Right renal cortex interstitium (tissue), 3 donors: ENCODE measurements at regions not wholly inside any gene's neighbourhood (a gene's known extent, or its start where the extent isn't known, plus 50 kb on each side); places are given as distances from the start of the nearest gene placed in this dataset.

Source experiments
- DNase-seq, 3 donors: peaks; one replicate each; pipeline ENCODE4 v3.0.0-alpha.2; 2013; ENCODE audit warnings: low read depth in 3 of 3, low spot score in 2 of 3

DNA sequence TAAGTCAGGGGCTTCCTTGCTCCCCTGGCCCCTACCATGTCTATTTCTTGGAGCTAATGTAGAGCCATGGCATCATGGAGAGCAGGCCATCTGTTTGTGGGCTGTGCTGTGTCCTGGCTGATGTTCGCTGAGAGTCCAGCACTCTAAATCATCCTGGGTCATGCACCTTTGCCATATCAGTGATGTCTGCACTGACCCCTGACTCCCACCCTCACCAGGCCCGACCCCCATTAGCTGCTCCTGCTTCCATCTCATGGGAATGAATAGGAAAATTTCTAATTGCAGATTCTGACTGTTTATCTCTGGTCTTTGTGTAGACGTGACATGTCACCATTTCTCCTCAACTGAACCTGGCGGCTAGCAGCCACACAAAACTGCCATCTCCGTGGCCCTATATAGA is 236.9 kb downstream of the NSG2 start:
- no peak for DNase-seq

GRCh38 chr5:174283211-174284005 is 237.9 kb downstream of the NSG2 start:
- no peak for DNase-seq

DNA sequence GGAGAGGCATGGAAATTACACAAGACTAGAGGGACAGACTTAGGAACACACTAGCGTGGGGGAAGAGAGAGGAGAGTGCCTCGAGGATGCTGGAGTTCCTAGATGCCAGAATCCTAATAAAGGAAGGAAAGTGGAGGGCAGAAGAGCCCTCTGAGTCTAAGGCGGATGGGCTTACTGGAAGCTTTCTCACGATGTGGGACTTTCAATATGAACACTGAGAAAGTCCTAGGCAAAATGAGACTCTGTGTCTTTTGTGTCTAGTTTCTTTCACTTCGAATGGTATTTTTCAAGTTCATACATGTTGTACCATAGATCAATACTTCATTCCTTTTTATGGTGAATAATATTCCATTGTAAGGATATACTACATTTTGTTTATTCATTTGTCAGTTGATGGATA is 239.4 kb downstream of the NSG2 start:
- DNase-seq, result no peak

DNA sequence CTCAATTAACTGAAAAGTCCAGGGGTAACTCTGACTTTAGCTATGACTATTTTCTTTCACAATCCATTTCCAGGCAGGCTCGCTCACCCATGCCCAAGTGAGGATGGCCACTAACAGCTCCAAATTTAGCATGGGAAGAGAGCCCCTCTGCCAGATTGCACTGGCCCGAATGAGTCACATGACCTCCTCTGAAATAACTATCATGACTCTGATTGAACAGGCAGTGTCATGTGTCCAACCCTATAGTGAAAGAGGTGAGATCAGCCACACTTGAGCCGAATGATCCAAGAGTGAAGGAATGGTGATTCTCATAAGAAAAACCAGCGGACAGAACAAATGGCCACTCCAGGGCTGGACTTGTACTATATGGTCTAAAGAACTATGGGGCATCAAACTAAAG is 242.3 kb downstream of the NSG2 start:
- DNase-seq, result no peak

DNA sequence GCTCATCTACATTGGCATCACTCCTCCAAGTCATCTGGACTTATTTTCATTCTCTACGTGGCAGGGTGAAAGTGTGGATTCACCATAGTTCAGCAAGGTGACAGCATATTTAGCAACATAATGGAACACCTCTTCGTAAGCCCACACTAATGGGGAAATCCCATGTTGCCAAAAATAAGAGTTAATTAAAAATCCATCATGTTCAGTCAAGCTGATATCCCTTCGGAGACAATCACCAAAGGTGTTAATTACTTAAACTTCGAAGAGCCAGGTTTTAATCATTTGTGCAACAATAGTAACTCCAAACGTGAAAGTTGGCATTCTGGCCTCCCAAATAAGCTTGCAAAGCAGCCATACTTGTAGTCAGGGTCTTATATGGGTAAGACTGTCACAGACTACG is 242.9 kb downstream of the NSG2 start:
- no peak for DNase-seq

DNA sequence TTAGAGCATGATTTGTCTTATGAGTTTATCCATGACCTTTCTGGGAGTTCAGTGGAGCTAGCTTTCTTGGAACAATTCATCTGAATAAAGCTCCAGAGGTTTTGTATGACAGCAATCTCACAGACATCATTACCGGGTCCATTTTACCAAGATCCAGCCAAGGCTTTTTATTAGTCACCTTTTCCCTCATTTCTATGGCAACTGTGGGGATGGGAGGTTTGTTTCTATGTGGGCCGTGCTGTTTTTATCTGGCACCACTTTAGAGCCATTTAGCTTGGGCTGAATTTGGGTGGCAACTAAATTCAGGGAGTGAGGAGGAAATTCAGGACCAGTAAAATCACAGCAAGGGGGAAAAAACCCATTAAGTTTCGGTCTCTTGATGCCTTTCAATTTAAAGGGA is 245.7 kb downstream of the NSG2 start:
- no peak for DNase-seq

DNA sequence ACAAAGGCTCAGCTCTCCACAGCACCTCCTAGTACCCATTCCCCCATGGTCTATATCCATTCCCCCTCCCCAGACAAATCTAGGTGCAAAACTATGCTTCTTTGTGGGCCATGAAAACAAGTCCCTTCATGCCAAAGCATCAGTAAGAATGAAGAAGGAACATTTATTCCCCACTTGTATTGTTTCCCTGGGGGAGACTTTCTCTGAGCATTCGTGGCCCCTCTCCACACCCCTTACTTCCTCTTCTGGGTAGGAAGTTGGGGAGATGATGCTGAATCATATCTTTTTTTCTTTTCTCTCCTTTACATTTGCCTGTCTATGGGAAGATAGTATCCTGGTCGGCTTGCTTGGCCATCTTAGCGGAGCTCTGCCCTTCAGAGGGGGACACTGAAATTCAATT is 246.8 kb downstream of the NSG2 start:
- DNase-seq, result no peak

- DNase-seq, result no peak
Observed at GRCh38 chr5:174293006-174293405, 247.5 kb downstream of the NSG2 start.

GRCh38 chr5:174293481-174293880 is 248.0 kb downstream of the NSG2 start:
- no peak for DNase-seq

GRCh38 chr5:174294891-174295620 is 249.6 kb downstream of the NSG2 start:
- DNase-seq, result no peak

- DNase-seq, result no peak
Observed at GRCh38 chr5:174295702-174296436, 250.4 kb downstream of the NSG2 start.

DNA sequence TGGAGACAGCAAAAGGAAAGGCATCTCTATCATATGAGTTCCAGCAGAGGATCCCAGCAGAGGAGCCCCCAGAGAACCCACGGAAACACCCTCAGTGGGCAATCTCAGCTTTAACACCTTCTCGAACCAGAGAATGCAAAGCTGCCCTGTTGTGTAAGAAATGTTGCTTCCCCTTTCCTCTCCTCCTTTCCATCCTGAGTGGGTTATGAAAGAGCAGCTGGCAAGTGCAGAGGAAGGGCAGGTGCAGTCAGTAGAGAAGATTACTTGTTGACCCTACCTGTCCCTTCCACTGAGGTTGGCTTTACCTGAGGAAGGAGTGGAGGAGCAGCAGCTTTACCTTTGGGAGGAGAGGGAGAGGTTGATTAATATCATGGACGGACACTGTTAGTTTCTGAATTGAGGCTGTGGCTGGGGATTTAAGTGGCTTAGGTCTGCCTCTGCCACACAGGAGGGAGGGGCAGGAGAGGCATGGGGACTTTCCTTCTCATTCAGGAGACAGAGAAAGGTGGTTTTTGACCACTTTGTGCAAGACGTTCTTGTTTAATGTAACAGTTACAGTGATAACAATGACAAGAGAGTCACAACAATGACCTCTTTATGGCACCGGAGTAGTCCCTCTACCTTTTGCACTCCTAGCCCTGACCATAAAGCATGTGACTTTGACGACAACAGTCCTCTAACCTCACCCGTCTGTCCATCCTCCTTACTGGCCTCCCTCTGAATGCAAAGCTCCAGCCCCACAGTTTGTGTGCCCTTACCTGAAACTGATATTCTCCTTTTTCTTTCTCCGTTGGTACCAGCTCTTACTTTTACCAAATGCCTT is 254.8 kb downstream of the NSG2 start:
- no peak for DNase-seq

DNA sequence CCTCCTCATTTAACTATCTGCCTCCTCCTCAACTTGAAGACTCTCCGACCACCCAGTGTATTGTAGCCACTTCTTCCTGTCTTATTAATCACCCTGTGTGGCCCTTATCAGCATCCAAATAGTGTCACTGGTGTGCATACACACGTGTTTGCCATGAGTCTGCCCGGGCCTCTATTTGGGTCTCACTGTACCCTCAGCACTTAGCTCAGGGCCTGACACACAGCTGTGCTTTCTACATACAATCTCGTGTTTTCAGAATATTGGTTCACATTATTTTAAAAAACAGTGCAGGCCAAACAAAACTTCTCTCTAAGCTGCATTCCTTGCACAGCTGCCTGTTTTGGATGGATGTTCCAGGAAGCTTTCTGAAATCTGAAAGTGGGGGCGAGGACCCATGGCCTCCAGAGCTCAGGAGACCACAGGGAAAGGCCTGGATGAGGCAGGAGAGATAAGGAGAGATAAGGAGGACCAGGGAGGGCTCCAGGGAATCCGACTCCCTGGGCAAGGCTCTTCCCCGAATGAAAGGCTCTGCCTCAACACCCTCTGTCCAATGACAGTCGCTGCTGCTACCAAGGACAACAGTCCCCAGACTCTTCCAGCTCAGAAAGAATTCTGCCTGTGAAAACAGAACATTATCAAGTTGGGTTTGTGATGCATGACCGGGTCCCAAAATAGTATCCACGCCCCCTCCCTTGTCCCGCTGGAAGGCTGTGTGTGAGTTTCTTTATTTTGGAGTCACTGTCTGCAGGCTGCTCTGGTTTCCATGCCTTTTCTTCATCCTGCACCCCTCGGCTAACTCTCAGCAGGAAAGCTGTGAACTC is 255.6 kb downstream of the NSG2 start:
- no peak for DNase-seq

DNA sequence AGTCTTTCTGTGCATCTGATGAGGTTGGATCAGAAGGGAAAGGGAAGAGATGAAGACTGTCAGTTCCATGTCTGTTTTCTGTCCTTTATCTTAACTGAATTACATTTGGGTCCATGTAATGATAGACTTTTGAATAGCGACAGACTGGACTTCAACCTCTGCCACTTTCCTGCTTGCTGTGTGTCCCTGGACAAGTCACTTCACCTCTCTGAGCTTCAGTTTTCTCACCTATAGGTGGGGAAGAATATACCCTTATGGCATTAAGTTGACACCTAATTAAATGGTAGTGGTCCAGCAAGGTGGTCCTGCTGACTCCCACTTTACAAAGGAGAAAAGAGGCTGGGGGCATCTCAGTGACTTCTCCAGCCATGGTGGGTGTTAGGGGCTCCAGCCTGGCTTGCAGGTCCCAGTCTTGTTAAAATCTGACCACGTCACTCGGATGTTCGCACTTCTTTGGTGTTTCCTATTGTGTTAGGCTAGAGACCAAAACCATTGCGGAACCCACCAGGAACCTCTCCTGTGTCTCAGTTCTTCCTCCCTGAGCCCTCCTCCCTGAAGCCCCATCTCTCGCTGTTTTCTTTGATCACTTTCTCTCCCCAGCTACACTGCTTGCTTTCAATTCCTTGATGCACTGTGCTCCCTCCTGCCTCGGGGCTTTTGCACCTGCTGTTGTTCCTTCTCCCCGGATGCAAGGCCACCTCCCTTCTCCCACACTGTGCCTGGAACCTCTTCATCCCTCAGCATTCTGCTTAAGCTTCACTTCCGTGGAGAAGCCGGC is 256.5 kb downstream of the NSG2 start:
- no peak for DNase-seq

- no peak for DNase-seq
Observed at GRCh38 chr5:174303035-174303434, 257.5 kb downstream of the NSG2 start.

- DNase-seq, result no peak
Observed at GRCh38 chr5:174303437-174304045, 258.0 kb downstream of the NSG2 start.

- no peak for DNase-seq
Observed at GRCh38 chr5:174305241-174305681, 259.8 kb downstream of the NSG2 start.

GRCh38 chr5:174306345-174307030 is 261.0 kb downstream of the NSG2 start:
- no peak for DNase-seq
